K562 (cell line): ENCODE measurements at regions not wholly inside any gene's neighbourhood (a gene's known extent, or its start where the extent isn't known, plus 50 kb on each side); places are given as distances from the start of the nearest gene placed in this dataset.

ENCODE experiments used
- ATAC-seq: fragments of 200-7000 bp; cut with Tn5 transposase; 3 replicates; pipeline ENCODE4 v1.9.1; 2020; ENCODE audit warnings: moderate library complexity
- BruUV-seq: library from RNA; stranded (reverse); fragments of 400-500 nt; replicated peaks from 2 replicates; lab custom pipeline; 2021; lab: Mats Ljungman, UMichigan
- CTCF ChIA-PET: fragments of 300-600 bp; formaldehyde crosslinking; extraction: SDS; loops from one replicate; lab custom pipeline; 2021; ENCODE audit warnings: low intra/inter-chr PET ratio; lab: Yijun Ruan, JAX
- POLR2A ChIA-PET: fragments of 300-600, 350-650 bp; sonication (Branson Sonifier 250); formaldehyde crosslinking; extraction: SDS; loops from one replicate; lab custom pipeline; 2021; ENCODE audit warnings: antibody characterized with exemption, inconsistent platforms; lab: Yijun Ruan, JAX
- DNase-seq, 4 experiments: peaks; one replicate each; pipeline versions ENCODE4 v3.0.0 to v3.0.0-alpha.2; 2011 to 2018; ENCODE audit warnings: low spot score in 3 of 4, mixed read lengths in 3 of 4; ENCODE audit errors: extremely low read depth in 1 of 4
- FAIRE-seq: peaks from 2 replicates; lab custom pipeline; 2011; peaks lifted over from hg19 to GRCh38; lab: Jason Lieb, UNC
- H2AFZ ChIP-seq: 2 replicates; pipeline ENCODE4 v1.6.0; 2011; ENCODE audit warnings: low read depth, low read length, control low read depth, inconsistent platforms
- H3K27ac ChIP-seq: fragments of 200-600 bp; 3 replicates; pipeline ENCODE4 v1.8.0; 2011; ENCODE audit warnings: low read depth, mild to moderate bottlenecking, control low read depth, inconsistent platforms, low read length, moderate library complexity, mixed read lengths; ENCODE audit errors: extremely low read depth
- H3K27me3 ChIP-seq, 2 experiments: fragments of 300-600 bp in 1 of 2; 2 replicates in 1 of 2; 3 replicates in 1 of 2; pipeline versions ENCODE4 v1.6.0 to v1.8.0; 2011; ENCODE audit warnings: inconsistent platforms in 2 of 2, low read length in 2 of 2, mild to moderate bottlenecking in 1 of 2, mixed read lengths in 1 of 2, moderate library complexity in 1 of 2; ENCODE audit not compliant: control insufficient read depth in 2 of 2, insufficient read depth in 2 of 2
- H3K36me3 ChIP-seq: fragments of 300-600 bp; 3 replicates; pipeline ENCODE4 v1.8.0; 2011; ENCODE audit warnings: mild to moderate bottlenecking, low read length, inconsistent platforms; ENCODE audit not compliant: control insufficient read depth, insufficient read depth
- H3K4me1 ChIP-seq, 2 experiments: fragments of 200-600 bp in 1 of 2; replicated peaks in 1 of 2; 2 replicates in 1 of 2; 3 replicates in 1 of 2; pipeline versions ENCODE4 v1.5.1 to v1.8.0; 2011; ENCODE audit warnings: inconsistent platforms in 2 of 2, low read length in 2 of 2, mild to moderate bottlenecking in 1 of 2, mixed read lengths in 1 of 2, moderate library complexity in 1 of 2; ENCODE audit not compliant: control insufficient read depth in 2 of 2, insufficient read depth in 2 of 2
- H3K4me2 ChIP-seq: 2 replicates; pipeline ENCODE4 v1.6.1; 2011; ENCODE audit warnings: low read length, control low read depth, inconsistent platforms, mixed read lengths; ENCODE audit not compliant: insufficient read depth
- H3K4me3 ChIP-seq: fragments of 200-600 bp; sonication (generic), shearing (Covaris generic); 2 replicates; pipeline ENCODE4 v1.5.1; 2016; ENCODE audit warnings: control low read depth, inconsistent platforms
- H3K79me2 ChIP-seq: fragments of 200-600 bp; 3 replicates; pipeline ENCODE4 v1.8.0; 2011; ENCODE audit warnings: low read length, inconsistent platforms; ENCODE audit not compliant: control insufficient read depth, insufficient read depth
- H3K9ac ChIP-seq, 2 experiments: 2 replicates each; pipeline versions ENCODE4 v1.6.0 to v1.6.1; 2011; ENCODE audit warnings: low read depth in 2 of 2, low read length in 2 of 2, control low read depth in 1 of 2, inconsistent platforms in 1 of 2, mild to moderate bottlenecking in 1 of 2, mixed read lengths in 1 of 2; ENCODE audit not compliant: insufficient read depth in 1 of 2
- H3K9me1 ChIP-seq: one replicate; pipeline ENCODE4 v1.6.0; 2011; ENCODE audit warnings: inconsistent platforms, mild to moderate bottlenecking, low read length, moderate library complexity; ENCODE audit not compliant: control insufficient read depth, insufficient read depth
- H3K9me3 ChIP-seq: replicated peaks from 2 replicates; pipeline ENCODE4 v1.5.1; 2011; ENCODE audit warnings: low read depth, low read length, inconsistent platforms; ENCODE audit not compliant: control insufficient read depth, insufficient read depth
- H4K20me1 ChIP-seq: replicated peaks from 2 replicates; pipeline ENCODE4 v1.6.1; 2011; ENCODE audit warnings: low read length, inconsistent platforms, mixed read lengths; ENCODE audit not compliant: control insufficient read depth, insufficient read depth
- BRD4 ChIP-seq: fragments of 200-600 bp; sonication (generic); IDR thresholded peaks from 2 replicates; pipeline ENCODE4 v1.6.1; 2017; ENCODE audit warnings: inconsistent platforms
- GABPB1 ChIP-seq: sonication (generic); formaldehyde crosslinking; IDR thresholded peaks from 2 replicates; pipeline ENCODE4 v1.8.0; 2022; ENCODE audit warnings: mild to moderate bottlenecking, missing genetic modification reagents
- GATAD2A ChIP-seq: fragments of 450-650 bp; IDR thresholded peaks from 2 replicates; pipeline ENCODE4 v1.6.1; 2017
- HDAC1 ChIP-seq, 2 experiments: fragments of 450-650 bp; IDR thresholded peaks; 2 replicates each; pipeline ENCODE4 v1.6.1; 2016 to 2017; ENCODE audit warnings: inconsistent platforms in 1 of 2, mild to moderate bottlenecking in 1 of 2, moderate library complexity in 1 of 2
- IRF1 ChIP-seq: sonication (generic); formaldehyde crosslinking; IDR thresholded peaks from 2 replicates; pipeline ENCODE4 v1.8.0; 2022; ENCODE audit warnings: missing genetic modification reagents, mild to moderate bottlenecking, borderline replicate concordance
- MTF1 ChIP-seq: fragments of 250-450 bp; sonication (Bioruptor Pico); IDR thresholded peaks from 2 replicates; pipeline ENCODE4 v1.9.0; 2021; ENCODE audit warnings: moderate library complexity, mild to moderate bottlenecking, inconsistent platforms, borderline replicate concordance
- SIN3B ChIP-seq: fragments of 450-650 bp; IDR thresholded peaks from 2 replicates; pipeline ENCODE4 v1.6.1; 2017; ENCODE audit warnings: low read depth, mild to moderate bottlenecking, moderate library complexity
- SP1 ChIP-seq: sonication (generic); formaldehyde crosslinking; IDR thresholded peaks from 2 replicates; pipeline ENCODE4 v1.8.1; 2022; ENCODE audit warnings: mild to moderate bottlenecking, missing genetic modification reagents
- USF1 ChIP-seq: sonication (generic); formaldehyde crosslinking; IDR thresholded peaks from 2 replicates; pipeline ENCODE4 v1.9.0; 2022; ENCODE audit warnings: mild to moderate bottlenecking, missing genetic modification reagents
- ZBTB2 ChIP-seq: fragments of 450-650 bp; IDR thresholded peaks from 2 replicates; pipeline ENCODE4 v1.6.1; 2016; ENCODE audit warnings: antibody characterized with exemption
- ZNF518B ChIP-seq: fragments of 250-450 bp; sonication (Bioruptor Pico); IDR thresholded peaks from 2 replicates; pipeline ENCODE4 v1.5.0; 2021; ENCODE audit warnings: mild to moderate bottlenecking, moderate library complexity
- ZNF717 ChIP-seq: fragments of 250-450 bp; sonication (Bioruptor Pico); IDR thresholded peaks from 2 replicates; pipeline ENCODE4 v1.5.0; 2021
- WGBS: fragments of 100-300 bp; shearing (Covaris generic); methylation state at CpG from one replicate; pipeline ENCODE4 v1.1.6; 2016; ENCODE audit warnings: low coverage, mixed read lengths; ENCODE audit not compliant: insufficient coverage; ENCODE audit errors: missing lambda C conversion rate; 5-methylcytosine and 5-hydroxymethylcytosine counted together
- in situ Hi-C: fragments of 300-500 bp; cut with MboI; formaldehyde crosslinking; loops from 4 replicates; pipeline ENCODE4 v1.15.0; 2018; ENCODE audit warnings: inconsistent platforms, mixed read lengths
- intact Hi-C: fragments of 100-400 bp; cut with micrococcal nuclease; formaldehyde crosslinking; loops from 2 replicates; pipeline ENCODE4 v1.14.2; 2022

- TF ChIP-seq SIN3B (no peak), ZBTB2 (no peak), MTF1 (CRISPR knock-in tag) (no peak), GATAD2A (no peak), GABPB1 (CRISPR knock-in tag) (no peak), BRD4 (no peak), ZNF717 (CRISPR knock-in tag) (no peak), IRF1 (no peak), HDAC1 (IDR thresholded peaks at IDR 0.05) (no peak), ZNF518B (no peak), USF1 (CRISPR knock-in tag) (no peak), SP1 (CRISPR knock-in tag) (no peak)
- FAIRE-seq (no peak), ATAC-seq (no peak), DNase-seq (no peak)
- ChIA-PET POLR2A (no interaction called here), CTCF (no interaction called here)
- Histone ChIP-seq H3K27me3 (no peaks in the 10 kb centered on the region; a peak in 1 of 5 replicates), H3K79me2 (no peaks in the 10 kb centered on the region), H3K9me1 (no peaks in the 10 kb centered on the region), H3K4me3 (no peak overlapping the region), H4K20me1 (no peaks in the 10 kb centered on the region), H3K9ac (no peak overlapping the region), H3K9me3 (no peaks in the 10 kb centered on the region), H3K4me1 (no peaks in the 10 kb centered on the region), H3K36me3 (no peaks in the 10 kb centered on the region), H3K4me2 (no peak overlapping the region), H2AFZ (no peak overlapping the region), H3K27ac (no peak overlapping the region)
- in situ Hi-C loops: no loop called here
- BruUV-seq: no TSS peak
- WGBS: 0% methylated on average over 11 of the region's 18 CpGs
- intact Hi-C loops: no loop called here
These were observed 438.7 kb upstream of the SALL3 start for GRCh38 chr18:78540636-78541529.
